Kidney glomerular epithelial cell (primary cell): ENCODE measurements at regions not wholly inside any gene's neighbourhood (a gene's known extent, or its start where the extent isn't known, plus 50 kb on each side); places are given as distances from the start of the nearest gene placed in this dataset.
A peak's percentile ranks its signal among the peaks of the same experiment; 100 is the strongest.
"Not testable (repeated sequence)": the region's sequence is repeated elsewhere in the genome, so short reads cannot be mapped to it uniquely, and the experiment has no call there.

Experiments
- DNase-seq: peaks from one replicate; lab custom pipeline; 2025; lab: John Stamatoyannopoulos, UW

- no peak for DNase-seq
These were observed 1073.3 kb downstream of the SOCS6 start for GRCh38 chr18:71362140-71362539.

GRCh38 chr18:71355599-71355998, 1066.8 kb downstream of the SOCS6 start:
- DNase-seq: not testable (repeated sequence)

DNA sequence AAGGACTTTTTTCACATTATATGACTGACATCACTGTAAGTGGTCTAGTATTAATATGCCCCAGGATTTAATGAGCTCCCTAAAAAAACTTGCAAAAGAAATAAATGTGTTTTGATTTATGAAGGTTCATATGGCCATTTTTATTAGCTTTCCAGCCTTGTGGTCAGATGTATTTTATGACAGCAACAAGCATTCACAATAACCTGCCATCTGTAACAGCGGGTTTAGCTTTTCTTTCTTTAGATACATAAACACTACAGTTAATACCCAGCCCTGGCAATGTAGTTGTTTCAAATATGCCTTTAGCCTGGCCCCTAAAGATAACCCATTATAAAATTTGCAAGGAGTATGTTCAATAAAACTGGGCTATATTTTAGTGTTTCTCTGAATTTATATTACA, 1063.8 kb downstream of the SOCS6 start:
- DNase-seq: no peak

DNA sequence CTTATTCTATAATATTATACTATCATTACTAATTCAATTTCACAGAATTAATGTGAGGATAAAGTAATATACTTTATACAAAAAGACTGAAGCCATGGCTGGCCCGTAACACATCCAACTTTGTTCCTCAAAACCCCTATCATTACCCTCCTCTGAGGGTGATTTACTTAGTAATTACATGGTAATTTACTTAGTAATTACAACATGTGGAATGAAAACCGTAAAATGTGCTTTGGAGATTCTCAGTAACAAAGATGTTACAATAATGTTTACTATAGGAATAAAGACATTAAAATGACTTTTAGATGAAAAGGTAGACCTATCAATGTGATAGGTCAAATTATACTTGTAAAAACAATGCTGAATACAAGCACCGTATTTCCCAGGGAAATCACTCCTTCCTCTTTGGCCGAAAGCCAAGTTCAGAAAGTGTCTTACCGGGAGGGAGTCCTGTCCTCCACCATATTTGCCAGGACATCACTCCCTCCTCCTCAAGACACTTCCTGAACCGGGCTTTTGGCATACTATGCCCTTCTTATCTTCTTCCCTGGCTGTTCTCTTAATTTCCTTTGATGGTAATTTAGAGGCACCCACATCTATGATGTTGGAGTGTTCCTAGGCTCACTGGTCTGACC, 1047.8 kb downstream of the SOCS6 start:
- no peak for DNase-seq

DNA sequence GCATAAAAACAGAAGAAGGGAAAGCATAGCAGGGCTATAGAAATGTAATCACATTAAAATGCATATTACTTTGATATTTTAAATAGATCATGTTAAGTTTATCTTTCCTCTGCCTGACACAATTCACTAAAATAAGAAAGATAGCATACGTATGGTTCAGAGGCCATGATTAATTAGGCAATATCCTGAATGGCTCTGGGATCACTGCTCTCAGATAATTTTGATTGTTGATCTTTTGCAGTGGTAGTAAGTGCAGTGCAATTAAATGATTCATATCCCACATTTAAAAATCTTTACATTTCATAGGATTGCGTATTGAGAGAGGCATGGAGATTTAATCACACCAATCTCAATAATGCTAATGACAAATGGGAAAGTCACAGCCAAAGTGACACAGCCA, 1040.7 kb downstream of the SOCS6 start:
- no peak for DNase-seq

GRCh38 chr18:71329114-71329513, 1040.3 kb downstream of the SOCS6 start:
- no peak for DNase-seq

GRCh38 chr18:71327850-71328249, 1039.0 kb downstream of the SOCS6 start:
- no peak for DNase-seq

- no peak for DNase-seq
These were observed 1038.6 kb downstream of the SOCS6 start for GRCh38 chr18:71327441-71327840.

DNA sequence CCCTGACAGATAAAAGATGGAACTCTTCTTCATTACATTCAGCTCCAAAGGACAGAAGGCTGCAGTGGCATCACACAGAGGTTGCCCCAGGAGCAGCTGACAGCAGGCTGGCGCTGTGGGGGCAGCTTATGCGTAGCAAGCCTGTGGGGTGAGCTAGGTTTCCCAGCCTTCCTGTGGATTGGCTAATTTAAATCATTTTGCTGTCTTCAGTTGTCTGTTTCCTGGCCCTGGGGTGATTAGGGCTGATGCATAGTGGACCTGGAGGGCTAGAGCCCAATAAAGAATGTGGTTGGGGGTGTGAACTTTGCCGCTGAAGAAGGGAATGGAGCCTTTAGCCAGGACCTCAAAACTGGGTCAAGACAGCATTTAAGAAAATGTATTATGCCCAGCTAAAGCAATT, 1038.0 kb downstream of the SOCS6 start:
- DNase-seq: no peak

- no peak for DNase-seq
These were observed 1035.5 kb downstream of the SOCS6 start for GRCh38 chr18:71324356-71324755.

DNA sequence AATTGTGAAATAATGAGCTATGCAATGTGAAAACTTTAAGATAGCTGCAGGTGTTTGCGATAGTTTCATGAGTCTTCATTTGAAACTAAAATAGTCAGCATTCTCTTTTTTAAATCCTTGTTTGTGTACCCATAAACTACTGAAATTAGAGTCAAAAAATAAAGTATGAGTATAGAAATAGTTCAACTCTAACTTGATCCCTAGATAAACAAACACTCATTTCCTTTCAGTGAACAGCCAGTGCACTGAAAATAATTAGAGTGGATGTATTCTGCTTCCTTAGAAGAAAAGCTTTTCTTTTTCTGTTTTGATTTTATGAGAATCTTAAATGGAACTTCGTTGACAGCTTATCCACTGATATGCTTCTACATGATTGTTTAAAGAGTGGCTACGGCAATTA, 1033.4 kb downstream of the SOCS6 start:
- DNase-seq: no peak

- no peak for DNase-seq
These were observed 1032.5 kb downstream of the SOCS6 start for GRCh38 chr18:71321319-71321718.

DNA sequence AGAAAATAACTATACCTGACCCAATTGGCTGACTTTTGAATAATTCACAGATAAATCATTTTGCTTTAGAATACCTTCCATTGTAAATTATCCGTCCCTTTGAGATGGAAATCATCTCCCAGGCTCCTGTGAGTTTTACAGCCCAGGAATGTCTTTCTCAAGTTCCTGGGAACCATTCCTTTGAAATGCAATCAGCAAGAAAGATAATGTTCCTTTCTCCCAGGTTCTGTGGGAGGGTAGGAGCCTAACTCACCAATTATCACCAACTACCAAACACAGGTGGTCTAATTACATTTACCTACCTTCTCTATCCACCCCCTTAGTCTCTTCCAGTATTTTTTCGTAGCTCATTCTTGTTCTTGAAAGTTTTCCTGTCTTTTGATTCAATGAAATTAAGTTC, 1016.0 kb downstream of the SOCS6 start:
- DNase-seq: no peak

DNA sequence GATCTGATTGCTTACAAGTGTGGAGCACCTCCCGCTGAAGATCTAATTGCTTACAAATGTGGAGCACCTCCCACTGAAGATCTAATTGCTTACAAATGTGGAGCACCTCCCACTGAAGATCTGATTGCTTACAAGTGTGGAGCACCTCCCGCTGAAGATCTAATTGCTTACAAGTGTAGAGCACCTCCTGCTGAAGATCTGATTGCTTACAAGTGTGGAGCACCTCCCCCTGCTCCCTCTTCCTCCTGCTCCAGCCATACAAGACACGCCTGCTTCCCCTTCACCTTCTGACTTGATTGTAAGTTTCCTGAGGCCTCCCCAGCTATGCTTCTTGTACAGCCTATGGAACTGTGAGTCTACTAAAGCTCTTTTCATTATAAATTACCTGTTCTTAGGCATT, 1014.9 kb downstream of the SOCS6 start:
- DNase-seq: not testable (repeated sequence)

GRCh38 chr18:71301596-71301995, 1012.8 kb downstream of the SOCS6 start:
- DNase-seq: no peak

GRCh38 chr18:71294201-71294600, 1005.4 kb downstream of the SOCS6 start:
- not testable (repeated sequence) for DNase-seq

- no peak for DNase-seq
These were observed 1004.5 kb downstream of the SOCS6 start for GRCh38 chr18:71293322-71293721.

- no peak for DNase-seq
These were observed 998.4 kb downstream of the SOCS6 start for GRCh38 chr18:71287268-71287667.

DNA sequence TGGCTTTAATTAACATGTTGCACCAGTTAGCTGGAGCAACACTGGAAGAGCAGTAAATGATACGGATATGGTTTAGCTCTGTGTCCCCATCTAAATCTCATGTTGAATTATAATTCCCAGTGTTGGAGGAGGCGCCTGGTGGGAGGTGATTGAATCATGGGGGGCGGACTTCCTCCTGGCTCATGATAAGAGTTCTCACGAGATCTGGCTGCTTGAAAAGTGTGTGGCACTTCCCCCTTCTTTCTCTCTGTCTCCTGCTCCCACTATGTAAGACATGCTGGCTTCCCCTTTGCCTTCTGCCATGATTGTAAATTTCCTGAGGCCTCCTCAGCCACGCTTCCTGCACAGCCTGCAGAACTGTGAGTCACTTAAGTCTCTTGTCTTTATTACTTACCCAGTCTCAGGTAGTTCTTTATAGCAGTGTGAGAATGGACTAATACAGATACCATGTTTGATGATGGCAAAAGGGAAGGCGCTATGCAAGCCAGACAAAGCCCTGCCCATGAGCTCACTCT, 963.6 kb downstream of the SOCS6 start:
- DNase-seq: peak; percentile 32

DNA sequence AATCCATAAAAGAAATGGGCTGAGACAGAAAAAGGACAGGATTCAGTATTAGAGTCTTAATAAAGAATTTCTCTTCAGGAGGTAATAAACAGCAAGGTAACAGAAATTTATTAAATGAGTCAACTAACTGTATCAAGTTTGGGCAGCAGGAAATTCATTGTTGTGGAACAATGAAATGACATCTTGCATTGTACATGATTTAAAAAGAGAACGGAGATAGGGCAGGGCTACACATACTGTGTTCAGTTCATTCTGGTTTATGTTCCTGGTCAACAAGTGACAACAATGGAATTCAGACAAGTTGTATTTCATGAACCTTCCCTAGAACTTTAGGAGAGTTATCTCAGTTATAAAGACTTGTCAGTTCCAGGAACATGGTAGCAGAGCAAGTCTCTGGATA, 961.3 kb downstream of the SOCS6 start:
- no peak for DNase-seq

GRCh38 chr18:71249791-71250190, 960.9 kb downstream of the SOCS6 start:
- DNase-seq: peak; percentile 20

DNA sequence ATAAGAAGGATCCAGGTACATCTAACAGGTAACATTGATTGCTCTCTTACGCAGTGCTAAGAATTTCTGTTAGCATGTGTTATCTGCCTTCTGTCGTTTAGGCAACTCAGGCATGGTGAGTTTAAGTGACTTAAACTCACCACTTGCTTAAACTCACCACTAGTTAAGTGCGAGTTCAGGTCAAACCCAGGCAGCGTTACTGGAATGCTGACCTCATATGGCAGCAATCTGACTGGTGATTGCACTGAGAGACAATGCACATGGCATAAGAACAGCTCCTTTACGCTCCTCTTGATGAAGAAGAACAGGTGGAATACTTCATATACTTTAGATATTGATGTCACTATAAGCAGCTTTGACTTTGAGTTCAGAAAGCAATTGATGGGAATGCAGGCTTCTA, 954.1 kb downstream of the SOCS6 start:
- no peak for DNase-seq

- DNase-seq: peak; percentile 70
These were observed 950.3 kb downstream of the SOCS6 start for GRCh38 chr18:71238974-71239624.

DNA sequence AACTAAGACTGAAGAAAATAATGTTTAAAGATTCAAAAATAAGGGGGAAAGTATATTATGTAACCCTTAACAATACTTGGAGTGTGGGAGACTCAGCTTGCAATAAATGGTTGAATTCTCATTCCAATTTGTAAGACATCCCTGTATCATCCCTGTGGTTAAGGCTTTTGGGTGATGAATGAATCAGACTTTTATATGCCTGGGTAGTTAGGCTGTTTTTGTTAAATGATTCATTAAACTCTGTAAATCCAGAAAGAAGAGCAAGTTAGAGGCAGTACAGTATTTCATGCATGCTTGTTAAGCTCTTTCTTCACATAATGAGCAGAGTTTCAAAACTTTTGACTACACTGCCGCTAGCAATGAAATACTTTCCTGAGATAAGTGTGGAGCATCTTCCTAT, 948.8 kb downstream of the SOCS6 start:
- peak; percentile 94 for DNase-seq
